Astrocyte of the spinal cord (primary cell): ENCODE measurements at regions not wholly inside any gene's neighbourhood (a gene's known extent, or its start where the extent isn't known, plus 50 kb on each side); places are given as distances from the start of the nearest gene placed in this dataset.
A peak's percentile ranks its signal among the peaks of the same experiment; 100 is the strongest.

Experiments
- DNase-seq: peaks from one replicate; pipeline ENCODE4 v3.0.0; 2011; ENCODE audit warnings: low read depth, low spot score
- H3K4me3 ChIP-seq: 2 replicates; pipeline ENCODE4 v1.5.1; 2011; ENCODE audit warnings: low read depth, mild to moderate bottlenecking, low read length, moderate library complexity
- CTCF ChIP-seq: IDR thresholded peaks from 2 replicates; pipeline ENCODE4 v1.5.1; 2012; ENCODE audit warnings: low read depth, mild to moderate bottlenecking, low read length, inconsistent platforms
- in situ Hi-C: cut with HindIII; loops from 2 replicates; pipeline ENCODE4 v1.10.0; 2017; ENCODE audit warnings: low sequenced_read_pairs

GRCh38 chr2:8285081-8285480 lies 396.8 kb upstream of the ID2 start:
- no peak overlapping the region for H3K4me3 ChIP-seq
- peak; percentile 26 for TF ChIP-seq CTCF
- in situ Hi-C loops = no loop called here
- DNase-seq = no peak

GRCh38 chr2:8285898-8286297 lies 396.0 kb upstream of the ID2 start:
- in situ Hi-C loops = no loop called here
- H3K4me3 ChIP-seq = no peak overlapping the region
- no peak for DNase-seq
- TF ChIP-seq CTCF = no peak

- no peak for TF ChIP-seq CTCF
- in situ Hi-C loops = no loop called here
- no peak for DNase-seq
- no peak overlapping the region for H3K4me3 ChIP-seq
Observed at GRCh38 chr2:8288206-8288605, 393.6 kb upstream of the ID2 start.

- no peak for DNase-seq
- TF ChIP-seq CTCF = no peak
- in situ Hi-C loops = no loop called here
Observed at GRCh38 chr2:8289111-8289510, 392.7 kb upstream of the ID2 start.

GRCh38 chr2:8290771-8291352 lies 391.0 kb upstream of the ID2 start:
- in situ Hi-C loops = no loop called here
- DNase-seq = no peak
- no peak for TF ChIP-seq CTCF
- no peak overlapping the region for H3K4me3 ChIP-seq

More at GRCh38 chr2:8289111-8289510, 392.7 kb upstream of the ID2 start:
- no peak overlapping the region for H3K4me3 ChIP-seq

- no peak for TF ChIP-seq CTCF
- H3K4me3 ChIP-seq = no peak overlapping the region
- in situ Hi-C loops = no loop called here
- no peak for DNase-seq
Observed at GRCh38 chr2:8296306-8296705, 385.6 kb upstream of the ID2 start.
